ENCODE measurements at regions not wholly inside any gene's neighbourhood (a gene's known extent, or its start where the extent isn't known, plus 50 kb on each side); places are given as distances from the start of the nearest gene placed in this dataset.
"Not testable (repeated sequence)": the region's sequence is repeated elsewhere in the genome, so short reads cannot be mapped to it uniquely, and the experiment has no call there.

GRCh38 chr10:32141018-32141807, 85.0 kb upstream of the KIF5B start:
- no peak for DNase-seq (ENCODE audit: low spot score)

DNA sequence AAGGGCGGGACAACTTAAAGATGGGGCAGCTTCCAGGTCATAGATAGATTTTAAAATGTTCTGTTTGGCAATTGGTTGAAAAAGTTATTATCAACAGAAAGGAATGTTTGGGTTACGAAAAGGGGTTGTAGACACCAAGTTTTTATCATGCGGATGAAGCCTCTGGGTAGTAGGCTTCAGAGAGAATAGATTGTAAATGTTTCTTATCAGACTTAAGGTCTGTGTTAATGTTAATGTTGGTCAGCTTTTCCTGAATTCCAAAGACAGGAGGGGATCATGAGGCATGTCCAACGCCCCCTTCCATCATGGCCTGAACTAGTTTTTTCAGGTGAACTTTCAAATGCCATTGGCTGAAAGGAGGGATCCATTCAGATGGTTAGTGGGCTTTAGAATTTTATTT, 84.2 kb upstream of the KIF5B start:
- DNase-seq (ENCODE audit: low spot score) = no peak

DNA sequence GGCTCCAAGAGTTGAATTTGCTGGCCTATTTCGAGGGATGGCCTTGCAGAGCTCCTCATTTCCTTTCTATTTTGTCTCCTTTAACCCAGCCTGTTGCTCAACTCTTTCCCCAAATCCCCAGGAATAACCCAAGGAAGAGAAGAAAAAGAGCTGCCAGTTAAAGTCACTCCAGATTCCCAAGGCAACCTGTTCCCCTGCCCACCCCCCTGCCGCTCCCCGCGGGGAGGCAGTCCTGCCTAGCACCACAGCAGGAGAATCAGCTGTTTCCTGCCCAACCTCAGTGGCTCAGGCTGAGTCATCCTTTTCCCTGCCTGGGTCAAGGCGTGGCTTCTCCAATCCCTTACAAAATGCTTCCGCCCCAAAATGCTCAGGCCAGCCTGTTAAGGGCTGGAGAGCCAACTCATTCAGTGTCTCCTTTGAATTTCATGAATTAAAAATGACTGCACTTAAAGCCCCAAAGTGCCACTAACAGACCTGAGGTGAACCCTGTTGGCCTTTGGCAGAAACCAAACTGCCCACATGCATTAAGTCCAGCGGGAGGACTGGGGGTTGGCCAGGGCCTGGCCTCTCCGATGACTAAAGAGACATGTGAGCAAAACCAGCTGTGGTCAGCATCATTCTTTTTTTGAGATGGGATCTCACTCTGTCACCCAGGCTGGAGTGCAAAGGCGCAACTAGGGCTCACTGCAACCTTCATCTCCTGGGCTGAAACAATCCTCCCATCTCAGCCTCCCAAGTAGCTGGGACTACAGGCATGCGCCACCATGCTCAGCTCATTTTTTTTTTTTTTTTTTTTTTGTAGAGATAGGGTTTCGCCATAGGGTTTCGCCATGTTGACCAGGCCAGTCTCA, 83.2 kb upstream of the KIF5B start:
- peak; percentile 94 for DNase-seq (ENCODE audit: low spot score)

DNA sequence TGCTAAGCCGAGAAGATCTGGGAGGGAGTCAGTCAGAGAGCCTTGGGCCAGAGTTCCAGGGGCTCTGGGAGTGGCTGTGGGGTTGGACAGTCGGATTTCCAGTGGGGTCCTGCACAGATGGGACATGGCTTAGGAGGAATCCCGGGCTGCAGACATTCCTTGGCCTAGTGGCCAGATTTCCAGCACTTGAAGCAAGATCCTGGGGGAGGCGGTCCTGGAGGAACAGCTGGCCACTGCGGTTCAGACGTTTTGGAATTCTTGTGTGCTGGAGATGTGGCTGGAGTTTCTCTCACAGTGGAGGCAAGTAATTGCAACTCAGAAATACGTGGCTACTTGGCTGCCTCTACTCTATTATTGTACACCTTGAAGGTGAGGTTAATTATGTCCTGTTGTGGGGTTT, 80.7 kb upstream of the KIF5B start:
- not testable (repeated sequence) for DNase-seq (ENCODE audit: low spot score)

- DNase-seq (ENCODE audit: low spot score) = not testable (repeated sequence)
Measured at GRCh38 chr10:32135796-32136195, 79.6 kb upstream of the KIF5B start.

GRCh38 chr10:32132357-32132946, 76.2 kb upstream of the KIF5B start:
- no peak for DNase-seq (ENCODE audit: low spot score)

DNA sequence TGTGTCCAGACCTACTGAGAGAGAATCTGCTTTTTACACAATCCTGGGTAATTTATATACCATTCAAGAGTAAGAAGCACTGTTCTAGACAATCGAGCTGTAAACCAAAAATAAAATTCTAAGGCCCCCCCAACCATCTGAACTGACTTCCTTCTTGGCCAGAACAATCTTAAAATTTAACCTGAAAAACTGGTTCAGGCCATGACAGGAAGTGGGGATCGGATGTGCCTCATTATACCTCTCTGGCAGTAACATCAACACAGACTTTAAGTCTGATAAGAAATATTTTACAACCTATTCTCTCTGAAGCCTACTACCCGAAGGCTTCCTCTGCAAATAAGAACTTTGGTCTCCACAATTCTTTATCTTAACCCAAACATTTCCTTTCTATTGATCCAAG, 75.2 kb upstream of the KIF5B start:
- DNase-seq (ENCODE audit: low spot score) = no peak

DNA sequence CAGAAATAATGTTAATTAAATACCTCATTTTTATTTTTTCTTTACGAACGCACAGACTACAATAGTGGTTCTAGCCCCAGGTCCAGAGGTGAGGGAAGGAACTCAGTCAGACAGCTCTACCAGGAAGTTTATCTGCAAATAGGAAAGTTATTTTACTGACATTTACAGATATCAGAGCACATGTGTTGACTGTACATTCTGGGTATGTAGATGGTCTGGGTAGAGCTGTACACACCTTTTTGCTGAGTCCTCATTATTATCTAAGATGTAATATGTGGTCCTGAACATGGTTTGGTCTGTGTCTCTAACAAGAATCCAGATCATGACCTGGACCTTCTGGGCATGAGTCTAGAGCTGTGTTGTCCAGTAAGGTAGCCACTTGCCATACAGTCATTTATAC, 74.6 kb upstream of the KIF5B start:
- DNase-seq (ENCODE audit: low spot score) = no peak

GRCh38 chr10:32125023-32125422, 68.8 kb upstream of the KIF5B start:
- no peak for DNase-seq (ENCODE audit: low spot score)

DNA sequence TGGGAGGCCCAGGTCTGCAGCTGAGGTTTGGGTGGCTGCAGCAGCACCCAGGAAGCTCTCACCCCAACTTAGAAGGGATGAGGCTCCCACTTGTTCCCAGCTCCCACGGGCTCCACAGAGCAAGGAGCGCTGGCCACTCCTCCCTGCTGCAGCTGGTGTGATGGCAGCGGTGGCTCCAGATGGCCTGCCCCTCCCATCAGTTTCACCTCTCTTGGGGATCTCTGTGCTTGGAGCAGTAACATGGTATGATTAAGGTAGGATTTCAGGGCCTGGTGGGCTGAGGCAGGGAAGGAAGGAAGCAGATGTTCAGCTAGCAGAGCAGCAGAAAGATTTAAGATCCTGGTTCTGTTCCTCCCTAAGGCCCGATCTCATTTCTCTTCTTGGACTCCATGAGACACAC, 66.8 kb upstream of the KIF5B start:
- DNase-seq (ENCODE audit: low spot score) = no peak

GRCh38 chr10:32121648-32122047, 65.4 kb upstream of the KIF5B start:
- DNase-seq (ENCODE audit: low spot score) = no peak

- no peak for DNase-seq (ENCODE audit: low spot score)
Measured at GRCh38 chr10:32120147-32120546, 63.9 kb upstream of the KIF5B start.

DNA sequence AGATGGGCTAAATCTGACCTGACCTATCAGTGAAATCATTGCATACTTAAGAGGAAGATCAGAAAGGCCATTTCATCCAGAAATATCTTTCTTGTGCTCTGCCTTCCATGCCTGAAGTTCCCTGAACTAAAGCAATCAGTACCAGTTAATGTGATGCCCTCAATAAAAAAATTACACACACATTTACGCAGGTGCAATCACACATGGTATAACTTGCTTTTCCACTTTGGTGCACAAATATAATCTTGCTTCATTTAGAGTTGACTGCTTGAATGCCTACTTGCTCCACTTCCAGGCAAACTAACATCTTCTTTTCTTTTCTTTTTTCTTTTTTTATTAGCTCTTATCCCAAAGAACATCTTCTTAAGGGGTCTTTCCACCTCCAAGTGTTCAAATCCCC, 58.3 kb upstream of the KIF5B start:
- no peak for DNase-seq (ENCODE audit: low spot score)

GRCh38 chr10:32112055-32112454, 55.8 kb upstream of the KIF5B start:
- DNase-seq (ENCODE audit: low spot score) = peak; percentile 29

- no peak for DNase-seq (ENCODE audit: low spot score)
Measured at GRCh38 chr10:32111585-32111984, 55.4 kb upstream of the KIF5B start.

- no peak for DNase-seq (ENCODE audit: low spot score)
Measured at GRCh38 chr10:32110790-32111189, 54.6 kb upstream of the KIF5B start.

DNA sequence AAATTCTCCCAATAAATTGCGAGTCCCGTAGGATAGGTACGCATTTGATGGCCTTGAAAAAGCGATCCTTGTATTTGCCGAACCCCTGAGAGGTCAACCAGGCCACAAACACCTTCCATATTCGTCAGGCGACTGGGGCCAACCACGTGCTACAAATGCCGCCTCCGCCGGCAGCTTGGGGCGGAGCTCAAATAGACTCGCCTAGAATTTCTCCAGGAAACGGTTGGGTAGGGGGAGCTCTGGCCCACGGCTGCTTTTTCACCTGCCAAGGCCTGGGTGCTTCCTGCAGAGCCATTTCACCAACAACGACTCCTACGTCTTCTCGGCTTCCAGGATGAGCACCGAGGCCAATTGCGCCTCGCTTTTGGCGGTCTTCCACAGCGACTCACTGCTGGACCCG, 53.4 kb upstream of the KIF5B start:
- DNase-seq (ENCODE audit: low spot score) = no peak

Data from H4 (cell line).